K562 (cell line): ENCODE measurements at regions not wholly inside any gene's neighbourhood (a gene's known extent, or its start where the extent isn't known, plus 50 kb on each side); places are given as distances from the start of the nearest gene placed in this dataset.

ENCODE experiments used
- ATAC-seq: fragments of 200-7000 bp; cut with Tn5 transposase; 3 replicates; pipeline ENCODE4 v1.9.1; 2020; ENCODE audit warnings: moderate library complexity
- BruUV-seq: library from RNA; stranded (reverse); fragments of 400-500 nt; replicated peaks from 2 replicates; lab custom pipeline; 2021; lab: Mats Ljungman, UMichigan
- CTCF ChIA-PET: fragments of 300-600 bp; formaldehyde crosslinking; extraction: SDS; loops from one replicate; lab custom pipeline; 2021; ENCODE audit warnings: low intra/inter-chr PET ratio; lab: Yijun Ruan, JAX
- POLR2A ChIA-PET: fragments of 300-600, 350-650 bp; sonication (Branson Sonifier 250); formaldehyde crosslinking; extraction: SDS; loops from one replicate; lab custom pipeline; 2021; ENCODE audit warnings: antibody characterized with exemption, inconsistent platforms; lab: Yijun Ruan, JAX
- DNase-seq, 4 experiments: peaks; one replicate each; pipeline versions ENCODE4 v3.0.0 to v3.0.0-alpha.2; 2011 to 2018; ENCODE audit warnings: low spot score in 3 of 4, mixed read lengths in 3 of 4; ENCODE audit errors: extremely low read depth in 1 of 4
- FAIRE-seq: peaks from 2 replicates; lab custom pipeline; 2011; peaks lifted over from hg19 to GRCh38; lab: Jason Lieb, UNC
- H2AFZ ChIP-seq: 2 replicates; pipeline ENCODE4 v1.6.0; 2011; ENCODE audit warnings: low read depth, low read length, control low read depth, inconsistent platforms
- H3K27ac ChIP-seq: fragments of 200-600 bp; 3 replicates; pipeline ENCODE4 v1.8.0; 2011; ENCODE audit warnings: low read depth, mild to moderate bottlenecking, control low read depth, inconsistent platforms, low read length, moderate library complexity, mixed read lengths; ENCODE audit errors: extremely low read depth
- H3K27me3 ChIP-seq, 2 experiments: fragments of 300-600 bp in 1 of 2; 2 replicates in 1 of 2; 3 replicates in 1 of 2; pipeline versions ENCODE4 v1.6.0 to v1.8.0; 2011; ENCODE audit warnings: inconsistent platforms in 2 of 2, low read length in 2 of 2, mild to moderate bottlenecking in 1 of 2, mixed read lengths in 1 of 2, moderate library complexity in 1 of 2; ENCODE audit not compliant: control insufficient read depth in 2 of 2, insufficient read depth in 2 of 2
- H3K36me3 ChIP-seq: fragments of 300-600 bp; 3 replicates; pipeline ENCODE4 v1.8.0; 2011; ENCODE audit warnings: mild to moderate bottlenecking, low read length, inconsistent platforms; ENCODE audit not compliant: control insufficient read depth, insufficient read depth
- H3K4me1 ChIP-seq, 2 experiments: fragments of 200-600 bp in 1 of 2; replicated peaks in 1 of 2; 2 replicates in 1 of 2; 3 replicates in 1 of 2; pipeline versions ENCODE4 v1.5.1 to v1.8.0; 2011; ENCODE audit warnings: inconsistent platforms in 2 of 2, low read length in 2 of 2, mild to moderate bottlenecking in 1 of 2, mixed read lengths in 1 of 2, moderate library complexity in 1 of 2; ENCODE audit not compliant: control insufficient read depth in 2 of 2, insufficient read depth in 2 of 2
- H3K4me2 ChIP-seq: 2 replicates; pipeline ENCODE4 v1.6.1; 2011; ENCODE audit warnings: low read length, control low read depth, inconsistent platforms, mixed read lengths; ENCODE audit not compliant: insufficient read depth
- H3K4me3 ChIP-seq: fragments of 200-600 bp; sonication (generic), shearing (Covaris generic); 2 replicates; pipeline ENCODE4 v1.5.1; 2016; ENCODE audit warnings: control low read depth, inconsistent platforms
- H3K79me2 ChIP-seq: fragments of 200-600 bp; 3 replicates; pipeline ENCODE4 v1.8.0; 2011; ENCODE audit warnings: low read length, inconsistent platforms; ENCODE audit not compliant: control insufficient read depth, insufficient read depth
- H3K9ac ChIP-seq, 2 experiments: 2 replicates each; pipeline versions ENCODE4 v1.6.0 to v1.6.1; 2011; ENCODE audit warnings: low read depth in 2 of 2, low read length in 2 of 2, control low read depth in 1 of 2, inconsistent platforms in 1 of 2, mild to moderate bottlenecking in 1 of 2, mixed read lengths in 1 of 2; ENCODE audit not compliant: insufficient read depth in 1 of 2
- H3K9me1 ChIP-seq: one replicate; pipeline ENCODE4 v1.6.0; 2011; ENCODE audit warnings: inconsistent platforms, mild to moderate bottlenecking, low read length, moderate library complexity; ENCODE audit not compliant: control insufficient read depth, insufficient read depth
- H3K9me3 ChIP-seq: replicated peaks from 2 replicates; pipeline ENCODE4 v1.5.1; 2011; ENCODE audit warnings: low read depth, low read length, inconsistent platforms; ENCODE audit not compliant: control insufficient read depth, insufficient read depth
- H4K20me1 ChIP-seq: replicated peaks from 2 replicates; pipeline ENCODE4 v1.6.1; 2011; ENCODE audit warnings: low read length, inconsistent platforms, mixed read lengths; ENCODE audit not compliant: control insufficient read depth, insufficient read depth
- CBX2 ChIP-seq: fragments of 200-600 bp; sonication (generic); IDR thresholded peaks from one replicate; pipeline ENCODE4 v1.6.1; 2012; ENCODE audit warnings: mild to moderate bottlenecking, low read length, inconsistent platforms; ENCODE audit not compliant: insufficient read depth, poor library complexity, severe bottlenecking
- HSF4 ChIP-seq: fragments of 250-450 bp; sonication (Bioruptor Pico); IDR thresholded peaks from 2 replicates; pipeline ENCODE4 v2.1.2; 2022; ENCODE audit warnings: mild to moderate bottlenecking, moderate library complexity, borderline replicate concordance
- JUNB ChIP-seq: fragments of 450-650 bp; formaldehyde crosslinking; conservative IDR thresholded peaks from 2 replicates; pipeline ENCODE4 v1.4.0; 2020; ENCODE audit warnings: mild to moderate bottlenecking
- KLF6 ChIP-seq: fragments of 250-450 bp; sonication (Bioruptor Pico); IDR thresholded peaks from 2 replicates; pipeline ENCODE4 v1.4.0; 2020; ENCODE audit warnings: mild to moderate bottlenecking, moderate library complexity, borderline replicate concordance
- RBM15 ChIP-seq: fragments of 200-400 bp; formaldehyde crosslinking; IDR thresholded peaks from 2 replicates; pipeline ENCODE4 v1.6.1; 2018; ENCODE audit warnings: mild to moderate bottlenecking, low read length, moderate library complexity; ENCODE audit not compliant: insufficient read depth
- RBM22 ChIP-seq: fragments of 200-400 bp; formaldehyde crosslinking; IDR thresholded peaks from 2 replicates; pipeline ENCODE4 v1.6.1; 2018; ENCODE audit warnings: low read length, low read depth; ENCODE audit not compliant: poor library complexity, severe bottlenecking
- RFX1 ChIP-seq: fragments of 450-650 bp; IDR thresholded peaks from 2 replicates; pipeline ENCODE4 v1.6.1; 2016; ENCODE audit warnings: mild to moderate bottlenecking, moderate library complexity
- SREBF2 ChIP-seq: sonication (generic); formaldehyde crosslinking; IDR thresholded peaks from 2 replicates; pipeline ENCODE4 v1.4.0; 2020; ENCODE audit warnings: mild to moderate bottlenecking, missing genetic modification reagents
- ZMIZ1 ChIP-seq, 2 experiments: fragments of 150-350 bp in 1 of 2; IDR thresholded peaks; 2 replicates each; pipeline ENCODE4 v1.6.1; 2012 to 2016; ENCODE audit warnings: low read depth in 2 of 2, low read length in 2 of 2, mild to moderate bottlenecking in 1 of 2, moderate library complexity in 1 of 2
- ZNF134 ChIP-seq: fragments of 250-450 bp; sonication (Bioruptor Pico); conservative IDR thresholded peaks from 2 replicates; pipeline ENCODE4 v1.4.0; 2020
- ZNF23 ChIP-seq: fragments of 250-450 bp; sonication (Bioruptor Pico); IDR thresholded peaks from 2 replicates; pipeline ENCODE4 v1.4.0; 2020; ENCODE audit warnings: mild to moderate bottlenecking
- WGBS: fragments of 100-300 bp; shearing (Covaris generic); methylation state at CpG from one replicate; pipeline ENCODE4 v1.1.6; 2016; ENCODE audit warnings: low coverage, mixed read lengths; ENCODE audit not compliant: insufficient coverage; ENCODE audit errors: missing lambda C conversion rate; 5-methylcytosine and 5-hydroxymethylcytosine counted together
- in situ Hi-C: fragments of 300-500 bp; cut with MboI; formaldehyde crosslinking; loops from 4 replicates; pipeline ENCODE4 v1.15.0; 2018; ENCODE audit warnings: inconsistent platforms, mixed read lengths
- intact Hi-C: fragments of 100-400 bp; cut with micrococcal nuclease; formaldehyde crosslinking; loops from 2 replicates; pipeline ENCODE4 v1.14.2; 2022

- H3K79me2 ChIP-seq: no peaks in the 10 kb centered on the region
- no peak overlapping the region for H3K9ac ChIP-seq
- WGBS: 0% methylated on average over 8 of the region's 8 CpGs
- BruUV-seq: no TSS peak
- H3K9me1 ChIP-seq: no peaks in the 10 kb centered on the region
- H2AFZ ChIP-seq: no peak overlapping the region
- ATAC-seq: no peak
- no peak for FAIRE-seq
- no peak for DNase-seq
- H3K4me2 ChIP-seq: no peak overlapping the region
- POLR2A ChIA-PET: no interaction called here
- no peak overlapping the region for H3K4me3 ChIP-seq
- TF ChIP-seq RFX1 (peak; percentile 50), SREBF2 (CRISPR knock-in tag) (no peak), HSF4 (CRISPR knock-in tag) (no peak)
- TF ChIP-seq, all 486 proteins: peak for 1
- H4K20me1 ChIP-seq: no peaks in the 10 kb centered on the region
- CTCF ChIA-PET: no interaction called here
- H3K36me3 ChIP-seq: no peaks in the 10 kb centered on the region
- no peaks in the 10 kb centered on the region for H3K9me3 ChIP-seq
- intact Hi-C loops (no loop called here), in situ Hi-C loops (no loop called here)
- H3K27ac ChIP-seq: no peak overlapping the region
- H3K4me1 ChIP-seq: no peaks in the 10 kb centered on the region
- H3K27me3 ChIP-seq: no peaks in the 10 kb centered on the region
Measured at GRCh38 chr9:115220319-115221005, 102.5 kb upstream of the TNC start.

- intact Hi-C loops (no loop called here), in situ Hi-C loops (no loop called here)
- no TSS peak for BruUV-seq
- 0% methylated on average over 3 of the region's 3 CpGs for WGBS
- H2AFZ ChIP-seq: no peak overlapping the region
- no peak for ATAC-seq
- H3K9ac ChIP-seq: no peak overlapping the region
- H3K27ac ChIP-seq: no peak overlapping the region
- CTCF ChIA-PET: no interaction called here
- POLR2A ChIA-PET: no interaction called here
- no peak for FAIRE-seq
- no peaks in the 10 kb centered on the region for H3K4me1 ChIP-seq
- H3K79me2 ChIP-seq: no peaks in the 10 kb centered on the region
- no peak overlapping the region for H3K4me2 ChIP-seq
- H3K36me3 ChIP-seq: no peaks in the 10 kb centered on the region
- H4K20me1 ChIP-seq: no peaks in the 10 kb centered on the region
- no peak overlapping the region for H3K4me3 ChIP-seq
- no peaks in the 10 kb centered on the region for H3K9me1 ChIP-seq
- DNase-seq: no peak
- no peaks in the 10 kb centered on the region for H3K9me3 ChIP-seq
- no peaks in the 10 kb centered on the region for H3K27me3 ChIP-seq
- TF ChIP-seq ZNF134 (CRISPR knock-in tag) (no peak), RBM15 (no peak), ZMIZ1 (IDR thresholded peaks at IDR 0.05; ENCODE audit: low read depth in 2 of 2, low read length in 2 of 2) (no peak), KLF6 (CRISPR knock-in tag) (no peak), JUNB (no peak), CBX2 (no peak), ZNF23 (CRISPR knock-in tag) (no peak), RBM22 (no peak)
Measured at GRCh38 chr9:115223471-115223870, 105.5 kb upstream of the TNC start.
